Mesenchymal stem cell (in vitro differentiated cells and primary cell): ENCODE measurements at regions not wholly inside any gene's neighbourhood (a gene's known extent, or its start where the extent isn't known, plus 50 kb on each side); places are given as distances from the start of the nearest gene placed in this dataset.
A peak's percentile ranks its signal among the peaks of the same experiment; 100 is the strongest.

ENCODE experiments used
- DNase-seq: peaks from one replicate; pipeline ENCODE4 v3.0.0-alpha.2; 2013
- H2AFZ ChIP-seq: one replicate; pipeline ENCODE4 v1.6.1; 2013; ENCODE audit warnings: low read depth, mild to moderate bottlenecking, control low read depth, inconsistent platforms, low read length, moderate library complexity
- H2AK5ac ChIP-seq: 2 replicates; pipeline ENCODE4 v1.6.1; 2013; ENCODE audit warnings: low read length, moderate library complexity, mild to moderate bottlenecking, inconsistent platforms; ENCODE audit not compliant: severe bottlenecking
- H2BK120ac ChIP-seq: one replicate; pipeline ENCODE4 v1.6.1; 2013; ENCODE audit warnings: low read depth, mild to moderate bottlenecking, inconsistent platforms, low read length, moderate library complexity
- H2BK12ac ChIP-seq, 2 experiments: one replicate each; pipeline ENCODE4 v1.6.1; 2013; ENCODE audit warnings: inconsistent platforms in 2 of 2, low read length in 2 of 2, mild to moderate bottlenecking in 2 of 2, moderate library complexity in 2 of 2, control low read depth in 1 of 2
- H2BK15ac ChIP-seq: one replicate; pipeline ENCODE4 v1.6.1; 2013; ENCODE audit warnings: mild to moderate bottlenecking, low read depth, inconsistent platforms; ENCODE audit not compliant: poor library complexity, severe bottlenecking
- H2BK5ac ChIP-seq: 2 replicates; pipeline ENCODE4 v1.6.1; 2013; ENCODE audit warnings: low read depth, mild to moderate bottlenecking, low read length, control low read depth, inconsistent platforms; ENCODE audit not compliant: poor library complexity, severe bottlenecking
- H3K14ac ChIP-seq, 2 experiments: one replicate each; pipeline ENCODE4 v1.6.1; 2013; ENCODE audit warnings: inconsistent platforms in 2 of 2, low read length in 2 of 2, control low read depth in 1 of 2, mild to moderate bottlenecking in 1 of 2, moderate library complexity in 1 of 2
- H3K18ac ChIP-seq, 2 experiments: one replicate each; pipeline ENCODE4 v1.6.1; 2013; ENCODE audit warnings: inconsistent platforms in 2 of 2, low read length in 2 of 2, control low read depth in 1 of 2, low read depth in 1 of 2, mild to moderate bottlenecking in 1 of 2
- H3K23ac ChIP-seq, 2 experiments: one replicate each; pipeline ENCODE4 v1.6.1; 2013; ENCODE audit warnings: inconsistent platforms in 2 of 2, low read length in 2 of 2, mild to moderate bottlenecking in 2 of 2, moderate library complexity in 2 of 2, control low read depth in 1 of 2
- H3K27ac ChIP-seq: 2 replicates; pipeline ENCODE4 v1.5.1; 2013; ENCODE audit warnings: mild to moderate bottlenecking, moderate library complexity, low read length, control low read depth, inconsistent platforms; ENCODE audit not compliant: poor library complexity, severe bottlenecking
- H3K27me3 ChIP-seq, 2 experiments: 2 replicates each; pipeline versions ENCODE4 v1.6.1 to v1.7.0; 2013; ENCODE audit warnings: low read length in 2 of 2, mild to moderate bottlenecking in 2 of 2, moderate library complexity in 2 of 2, control low read depth in 1 of 2, inconsistent platforms in 1 of 2; ENCODE audit not compliant: control insufficient read depth in 1 of 2, insufficient read depth in 1 of 2
- H3K36me3 ChIP-seq, 2 experiments: 2 replicates each; pipeline versions ENCODE4 v1.6.1 to v1.7.0; 2013; ENCODE audit warnings: low read length in 2 of 2, control low read depth in 1 of 2, inconsistent platforms in 1 of 2, low read depth in 1 of 2, mild to moderate bottlenecking in 1 of 2; ENCODE audit not compliant: insufficient read depth in 2 of 2, control insufficient read depth in 1 of 2
- H3K4ac ChIP-seq, 2 experiments: one replicate each; pipeline ENCODE4 v1.6.1; 2013; ENCODE audit warnings: inconsistent platforms in 2 of 2, low read length in 2 of 2, mild to moderate bottlenecking in 2 of 2, moderate library complexity in 2 of 2, control low read depth in 1 of 2, low read depth in 1 of 2
- H3K4me1 ChIP-seq: 2 replicates; pipeline ENCODE4 v1.6.1; 2013; ENCODE audit warnings: low read depth, low read length, control low read depth; ENCODE audit not compliant: control insufficient read depth, insufficient read depth
- H3K4me2 ChIP-seq: 2 replicates; pipeline ENCODE4 v1.6.1; 2013; ENCODE audit warnings: low read length, mild to moderate bottlenecking, inconsistent platforms; ENCODE audit not compliant: poor library complexity, severe bottlenecking
- H3K4me3 ChIP-seq, 2 experiments: 2 replicates each; pipeline versions ENCODE4 v1.5.1 to v1.7.0; 2013; ENCODE audit warnings: low read length in 2 of 2, mild to moderate bottlenecking in 2 of 2, control low read depth in 1 of 2, low read depth in 1 of 2; ENCODE audit not compliant: insufficient read depth in 1 of 2
- H3K79me1 ChIP-seq: replicated peaks from 2 replicates; pipeline ENCODE4 v1.6.1; 2013; ENCODE audit warnings: mild to moderate bottlenecking, control low read depth, low read length, inconsistent platforms; ENCODE audit not compliant: poor library complexity, severe bottlenecking
- H3K9ac ChIP-seq: 2 replicates; pipeline ENCODE4 v1.7.0; 2013; ENCODE audit warnings: mild to moderate bottlenecking, low read length, moderate library complexity
- H3K9me3 ChIP-seq: 2 replicates; pipeline ENCODE4 v1.7.0; 2013; ENCODE audit warnings: mild to moderate bottlenecking, low read length; ENCODE audit not compliant: control insufficient read depth
- H4K8ac ChIP-seq: one replicate; pipeline ENCODE4 v1.6.1; 2013; ENCODE audit warnings: inconsistent platforms, mild to moderate bottlenecking, low read length, moderate library complexity
- H4K91ac ChIP-seq: one replicate; pipeline ENCODE4 v1.6.1; 2013; ENCODE audit warnings: mild to moderate bottlenecking, low read length, inconsistent platforms
- WGBS: methylation state at CpG from one replicate; pipeline ENCODE4 v1.1.7; 2013; ENCODE audit warnings: mixed read lengths; 5-methylcytosine and 5-hydroxymethylcytosine counted together

- H3K4ac ChIP-seq = no peak overlapping the region
- WGBS = 80% methylated on average over 1 of the region's 1 CpG
- no peak overlapping the region for H2BK15ac ChIP-seq
- H2BK5ac ChIP-seq = no peak overlapping the region
- DNase-seq = peak; percentile 3
- no peak overlapping the region for H3K4me3 ChIP-seq
- no peak overlapping the region for H4K91ac ChIP-seq
- no peak overlapping the region for H3K4me2 ChIP-seq
- no peak overlapping the region for H4K8ac ChIP-seq
- H3K14ac ChIP-seq = no peak overlapping the region
- H3K27ac ChIP-seq = no peak overlapping the region
- H3K4me1 ChIP-seq = no peaks in the 10 kb centered on the region
- no peaks in the 10 kb centered on the region for H3K27me3 ChIP-seq
- H3K79me1 ChIP-seq = no peaks in the 10 kb centered on the region
- H2AFZ ChIP-seq = no peak overlapping the region
- peaks cover under 1% of the 10 kb centered on the region for H3K9me3 ChIP-seq
- no peak overlapping the region for H2AK5ac ChIP-seq
- no peak overlapping the region for H2BK120ac ChIP-seq
- no peak overlapping the region for H3K9ac ChIP-seq
- no peaks in the 10 kb centered on the region for H3K36me3 ChIP-seq
- no peak overlapping the region for H3K23ac ChIP-seq
- no peak overlapping the region for H3K18ac ChIP-seq
- no peak overlapping the region for H2BK12ac ChIP-seq
These were observed 1160.5 kb upstream of the NXPH2 start for GRCh38 chr2:139940686-139941085.

GRCh38 chr2:139925903-139926302 is 1145.7 kb upstream of the NXPH2 start:
- no peak overlapping the region for H3K9ac ChIP-seq
- H3K4me3 ChIP-seq = no peak overlapping the region
- no peaks in the 10 kb centered on the region for H3K36me3 ChIP-seq
- no peak overlapping the region for H3K4ac ChIP-seq
- H3K14ac ChIP-seq = no peak overlapping the region
- H3K27ac ChIP-seq = no peak overlapping the region
- no peaks in the 10 kb centered on the region for H3K27me3 ChIP-seq
- no peak overlapping the region for H3K23ac ChIP-seq
- H3K9me3 ChIP-seq = no peaks in the 10 kb centered on the region
- H4K91ac ChIP-seq = no peak overlapping the region
- no peak overlapping the region for H4K8ac ChIP-seq
- no peak overlapping the region for H2BK120ac ChIP-seq
- no peak overlapping the region for H3K18ac ChIP-seq
- no peak overlapping the region for H2AFZ ChIP-seq
- H3K4me2 ChIP-seq = no peak overlapping the region
- no peak overlapping the region for H2AK5ac ChIP-seq
- no CpG with 5 or more reads among the region's 1 CpG for WGBS
- no peak overlapping the region for H2BK15ac ChIP-seq
- H3K79me1 ChIP-seq = no peaks in the 10 kb centered on the region
- no peak overlapping the region for H2BK5ac ChIP-seq
- no peak overlapping the region for H2BK12ac ChIP-seq
- DNase-seq = no peak
- no peaks in the 10 kb centered on the region for H3K4me1 ChIP-seq

GRCh38 chr2:139924070-139924469 is 1143.9 kb upstream of the NXPH2 start:
- no peak overlapping the region for H2BK15ac ChIP-seq
- no peak overlapping the region for H3K9ac ChIP-seq
- H4K91ac ChIP-seq = no peak overlapping the region
- H3K4me1 ChIP-seq = no peaks in the 10 kb centered on the region
- no peak overlapping the region for H3K4ac ChIP-seq
- no peak overlapping the region for H2AK5ac ChIP-seq
- H3K9me3 ChIP-seq = no peaks in the 10 kb centered on the region
- no peak overlapping the region for H3K14ac ChIP-seq
- H2BK120ac ChIP-seq = no peak overlapping the region
- H2AFZ ChIP-seq = no peak overlapping the region
- no peaks in the 10 kb centered on the region for H3K27me3 ChIP-seq
- no peak overlapping the region for H3K18ac ChIP-seq
- no peak overlapping the region for H2BK12ac ChIP-seq
- H3K79me1 ChIP-seq = no peaks in the 10 kb centered on the region
- H3K27ac ChIP-seq = no peak overlapping the region
- WGBS = 98% methylated on average over 3 of the region's 5 CpGs
- H3K23ac ChIP-seq = no peak overlapping the region
- no peak for DNase-seq
- H4K8ac ChIP-seq = no peak overlapping the region
- H3K4me3 ChIP-seq = no peak overlapping the region
- H3K4me2 ChIP-seq = no peak overlapping the region
- no peaks in the 10 kb centered on the region for H3K36me3 ChIP-seq
- H2BK5ac ChIP-seq = no peak overlapping the region

GRCh38 chr2:139918982-139919381 is 1138.8 kb upstream of the NXPH2 start:
- Histone ChIP-seq H2BK5ac (no peak overlapping the region), H3K4ac (no peak overlapping the region), H3K9me3 (no peaks in the 10 kb centered on the region), H3K27ac (no peak overlapping the region), H3K27me3 (no peaks in the 10 kb centered on the region), H2BK120ac (no peak overlapping the region), H3K4me3 (no peak overlapping the region), H2AFZ (no peak overlapping the region), H3K9ac (no peak overlapping the region), H3K4me2 (no peak overlapping the region), H3K79me1 (no peaks in the 10 kb centered on the region), H3K36me3 (no peaks in the 10 kb centered on the region), H3K4me1 (no peaks in the 10 kb centered on the region), H2BK12ac (no peak overlapping the region), H3K14ac (no peak overlapping the region), H3K23ac (no peak overlapping the region), H4K8ac (no peak overlapping the region), H4K91ac (no peak overlapping the region), H2BK15ac (no peak overlapping the region), H3K18ac (no peak overlapping the region), H2AK5ac (no peak overlapping the region)
- no peak for DNase-seq
- 100% methylated on average over 2 of the region's 3 CpGs for WGBS
